HFF-Myc (cell line): ENCODE measurements at regions not wholly inside any gene's neighbourhood (a gene's known extent, or its start where the extent isn't known, plus 50 kb on each side); places are given as distances from the start of the nearest gene placed in this dataset.
"Not testable (repeated sequence)": the region's sequence is repeated elsewhere in the genome, so short reads cannot be mapped to it uniquely, and the experiment has no call there.

ENCODE experiments used
- DNase-seq: peaks from one replicate; pipeline ENCODE4 v3.0.0-alpha.2; 2011; ENCODE audit warnings: low read depth; ENCODE audit errors: extremely low read depth
- H3K4me3 ChIP-seq: replicated peaks from 2 replicates; pipeline ENCODE4 v1.5.1; 2011; ENCODE audit warnings: low read depth, mild to moderate bottlenecking, control low read depth, low read length
- TF ChIP-seq, protein P1 (sequence below): IDR thresholded peaks from 2 replicates; pipeline ENCODE4 v1.5.1; 2012; ENCODE audit warnings: mild to moderate bottlenecking, low read depth, low read length, control low read depth; ENCODE audit errors: missing control alignments

GRCh38 chr20:20793591-20793990 lies 81.1 kb upstream of the RALGAPA2 start:
- no peak overlapping the region for H3K4me3 ChIP-seq
- TF ChIP-seq, protein P1, sequence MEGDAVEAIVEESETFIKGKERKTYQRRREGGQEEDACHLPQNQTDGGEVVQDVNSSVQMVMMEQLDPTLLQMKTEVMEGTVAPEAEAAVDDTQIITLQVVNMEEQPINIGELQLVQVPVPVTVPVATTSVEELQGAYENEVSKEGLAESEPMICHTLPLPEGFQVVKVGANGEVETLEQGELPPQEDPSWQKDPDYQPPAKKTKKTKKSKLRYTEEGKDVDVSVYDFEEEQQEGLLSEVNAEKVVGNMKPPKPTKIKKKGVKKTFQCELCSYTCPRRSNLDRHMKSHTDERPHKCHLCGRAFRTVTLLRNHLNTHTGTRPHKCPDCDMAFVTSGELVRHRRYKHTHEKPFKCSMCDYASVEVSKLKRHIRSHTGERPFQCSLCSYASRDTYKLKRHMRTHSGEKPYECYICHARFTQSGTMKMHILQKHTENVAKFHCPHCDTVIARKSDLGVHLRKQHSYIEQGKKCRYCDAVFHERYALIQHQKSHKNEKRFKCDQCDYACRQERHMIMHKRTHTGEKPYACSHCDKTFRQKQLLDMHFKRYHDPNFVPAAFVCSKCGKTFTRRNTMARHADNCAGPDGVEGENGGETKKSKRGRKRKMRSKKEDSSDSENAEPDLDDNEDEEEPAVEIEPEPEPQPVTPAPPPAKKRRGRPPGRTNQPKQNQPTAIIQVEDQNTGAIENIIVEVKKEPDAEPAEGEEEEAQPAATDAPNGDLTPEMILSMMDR: no peak
- DNase-seq: no peak

DNA sequence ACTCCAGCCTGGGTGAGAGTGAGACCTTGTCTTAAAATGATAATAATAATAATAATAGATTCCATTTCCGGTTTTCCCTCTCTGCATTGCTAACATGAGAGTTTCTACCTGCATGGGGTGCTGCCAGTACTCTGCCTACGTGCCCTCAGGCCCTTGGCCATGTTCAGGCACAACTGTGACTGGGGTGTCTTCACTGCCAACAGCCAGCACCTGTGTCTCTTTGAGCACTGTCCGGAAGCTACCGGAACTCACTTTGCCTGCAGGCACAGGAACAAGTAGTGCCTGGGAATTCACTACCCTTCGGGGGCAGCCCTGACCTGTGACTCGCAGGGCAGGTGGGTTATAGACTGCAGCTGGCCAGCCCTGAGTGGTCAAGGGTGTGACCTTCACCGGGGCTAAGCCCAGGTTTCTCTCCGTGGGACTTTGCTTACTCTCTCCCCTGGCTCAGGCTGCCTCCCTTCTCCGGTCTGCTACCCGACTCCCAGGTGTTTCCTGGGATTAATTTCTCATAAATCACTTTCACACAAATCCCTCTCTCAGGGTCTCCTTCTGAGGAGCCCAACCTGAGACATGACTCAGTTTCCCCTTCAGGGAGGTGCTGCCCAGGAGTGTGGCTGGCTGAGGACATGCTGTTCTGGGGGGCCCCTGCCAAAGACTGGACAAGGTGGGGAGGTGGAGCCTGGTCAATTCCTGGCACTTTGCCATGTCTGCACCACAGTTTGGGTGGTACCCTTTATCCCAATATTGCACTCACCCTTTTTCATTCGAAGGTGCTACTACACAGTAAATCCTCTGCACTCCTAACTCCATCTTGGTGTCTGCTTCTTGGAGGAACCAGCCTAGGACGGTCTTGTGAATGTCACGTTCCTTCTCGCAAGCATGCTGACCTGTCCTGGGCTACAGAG lies 79.5 kb upstream of the RALGAPA2 start:
- no peak for DNase-seq

GRCh38 chr20:20788308-20788707 lies 75.9 kb upstream of the RALGAPA2 start:
- TF ChIP-seq, protein P1: no peak
- H3K4me3 ChIP-seq: no peak overlapping the region
- DNase-seq: no peak

More for the DNA sequence above, 79.5 kb upstream of the RALGAPA2 start:
- TF ChIP-seq, protein P1: no peak
- H3K4me3 ChIP-seq: no peak overlapping the region

GRCh38 chr20:20786428-20786827 lies 74.0 kb upstream of the RALGAPA2 start:
- H3K4me3 ChIP-seq: no peak overlapping the region
- no peak for DNase-seq
- TF ChIP-seq, protein P1: no peak

DNA sequence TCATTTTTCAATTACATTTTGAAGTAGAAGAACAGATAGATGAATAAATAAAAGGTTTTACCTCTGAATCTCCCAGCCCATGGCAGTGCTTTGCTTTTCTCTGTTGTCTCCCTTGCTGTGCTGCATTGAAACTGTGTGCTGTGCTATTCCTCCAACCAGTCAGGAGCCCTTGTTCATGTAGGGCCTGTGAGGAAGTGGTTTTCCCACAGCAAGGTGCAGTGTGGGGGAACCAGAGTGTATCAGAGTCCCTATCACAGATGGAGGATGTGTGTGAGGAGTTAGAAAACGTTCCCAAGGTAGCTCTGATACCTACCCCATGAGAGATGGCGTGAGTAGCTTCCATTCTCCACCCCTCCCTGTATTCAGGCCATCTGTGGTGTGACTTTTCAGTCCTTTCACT lies 72.8 kb upstream of the RALGAPA2 start:
- TF ChIP-seq, protein P1: no peak
- no peak overlapping the region for H3K4me3 ChIP-seq
- no peak for DNase-seq

DNA sequence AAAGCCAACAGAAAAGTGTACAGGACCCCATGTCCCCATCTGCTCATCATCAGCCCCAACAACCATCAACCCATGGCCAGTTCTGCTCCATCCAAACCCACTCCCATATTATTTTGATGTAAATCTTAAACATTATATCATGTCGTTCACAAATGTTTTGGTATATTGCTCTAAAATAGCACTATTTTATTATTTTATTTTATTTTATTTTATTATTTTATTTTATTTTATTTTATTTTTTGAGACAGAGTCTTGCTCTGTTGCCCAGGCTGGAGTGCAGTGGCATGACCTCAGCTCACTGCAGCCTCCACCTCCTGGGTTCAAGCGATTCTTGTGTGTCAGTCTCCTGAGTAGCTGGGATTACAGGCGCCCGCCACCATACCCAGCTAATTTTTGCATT lies 72.0 kb upstream of the RALGAPA2 start:
- not testable (repeated sequence) for H3K4me3 ChIP-seq, DNase-seq

DNA sequence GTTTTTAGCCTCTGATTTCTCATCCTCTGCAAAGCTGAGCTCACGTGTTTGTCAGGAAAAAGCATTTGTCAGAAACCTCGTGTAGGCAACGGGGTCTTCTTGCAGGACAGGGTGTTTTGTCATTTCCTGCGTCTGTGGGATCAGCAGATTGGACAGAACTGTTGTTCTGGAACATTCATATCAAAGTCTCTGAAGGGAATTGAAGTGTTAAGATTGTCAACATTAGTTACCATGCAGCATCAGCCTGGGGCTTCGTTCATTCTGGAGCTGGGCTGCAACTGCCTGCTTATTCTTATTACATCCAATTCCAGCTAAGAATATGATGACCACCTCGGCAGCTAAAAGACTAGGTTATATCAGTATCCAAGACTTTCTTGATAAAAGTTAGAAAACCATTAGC lies 71.0 kb upstream of the RALGAPA2 start:
- TF ChIP-seq, protein P1: no peak
- DNase-seq: no peak
- no peak overlapping the region for H3K4me3 ChIP-seq
